ENCODE measurements at regions not wholly inside any gene's neighbourhood (a gene's known extent, or its start where the extent isn't known, plus 50 kb on each side); places are given as distances from the start of the nearest gene placed in this dataset.

- Histone ChIP-seq H2AFZ (ENCODE audit: low read depth) (no peak overlapping the region), H3K9me3 (no peaks in the 10 kb centered on the region), H3K4me2 (peak overlapping the region; percentile 35), H3K79me2 (ENCODE audit: insufficient read depth) (no peaks in the 10 kb centered on the region), H3K27ac (ENCODE audit: low read depth in 2 of 2, low read length in 1 of 2) (peak overlapping the region; percentile 86 to 92; a peak in 3 of 4 replicates), H3F3A (replicated peaks; ENCODE audit: insufficient read depth) (peaks cover 23% of the 10 kb centered on the region), H3K4me1 (ENCODE audit: control insufficient read depth in 1 of 2, insufficient read depth in 2 of 2, low read depth in 1 of 2, low read length in 1 of 2) (peaks cover 3 to 12% of the 10 kb centered on the region in 2 experiments; a peak in 3 of 4 replicates), H3K4me3 (ENCODE audit: low read depth in 2 of 2, low read length in 1 of 2) (no peak overlapping the region), H3K9ac (peak overlapping the region; percentile 49; the same call in 1 of the 2 replicates), H3K27me3 (ENCODE audit: insufficient read depth) (no peaks in the 10 kb centered on the region), H3K9me2 (no peaks in the 10 kb centered on the region), H4K20me1 (ENCODE audit: insufficient read depth) (no peaks in the 10 kb centered on the region), H3K36me3 (replicated peaks in 1 of 2; ENCODE audit: control insufficient read depth in 1 of 2, insufficient read depth in 2 of 2, low read length in 1 of 2) (no peaks in the 10 kb centered on the region)
- ChIA-PET POLR2A (no interaction called here), CTCF (interaction anchor here (0.6 to 0.8 kb wide), 2 partner anchors 190 to 231 kb away, joined by 3 to 4 read pairs; no protein-coding TSS in a partner anchor)
- DNase-seq: no peak
- TF ChIP-seq NFIC (IDR thresholded peaks at IDR 0.05; ENCODE audit: borderline replicate concordance) (peak; percentile 65), RCOR1 (IDR thresholded peaks at IDR 0.05; ENCODE audit: low read length) (0 out of 2 replicates have a peak, but pooled peaks have one; percentile 13), GATA2 (CRISPR knock-in tag; IDR thresholded peaks at IDR 0.05) (peak; percentile 49; the same call in 1 of the 2 replicates), GABPA (IDR thresholded peaks at IDR 0.05; ENCODE audit: low read depth) (no peak), SMC3 (IDR thresholded peaks at IDR 0.05; ENCODE audit: low read depth, low read length) (no peak), JUND (IDR thresholded peaks at IDR 0.05) (0 out of 2 replicates have a peak, but pooled peaks have one; percentile 18), MXI1 (IDR thresholded peaks at IDR 0.05; ENCODE audit: low read depth, low read length) (no peak)
- TF ChIP-seq, protein P1, sequence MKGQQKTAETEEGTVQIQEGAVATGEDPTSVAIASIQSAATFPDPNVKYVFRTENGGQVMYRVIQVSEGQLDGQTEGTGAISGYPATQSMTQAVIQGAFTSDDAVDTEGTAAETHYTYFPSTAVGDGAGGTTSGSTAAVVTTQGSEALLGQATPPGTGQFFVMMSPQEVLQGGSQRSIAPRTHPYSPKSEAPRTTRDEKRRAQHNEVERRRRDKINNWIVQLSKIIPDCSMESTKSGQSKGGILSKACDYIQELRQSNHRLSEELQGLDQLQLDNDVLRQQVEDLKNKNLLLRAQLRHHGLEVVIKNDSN (IDR thresholded peaks at IDR 0.05; ENCODE audit: borderline replicate concordance, low read depth): peak; percentile 21; the same call in 1 of the 2 replicates
- TF ChIP-seq, protein P2, sequence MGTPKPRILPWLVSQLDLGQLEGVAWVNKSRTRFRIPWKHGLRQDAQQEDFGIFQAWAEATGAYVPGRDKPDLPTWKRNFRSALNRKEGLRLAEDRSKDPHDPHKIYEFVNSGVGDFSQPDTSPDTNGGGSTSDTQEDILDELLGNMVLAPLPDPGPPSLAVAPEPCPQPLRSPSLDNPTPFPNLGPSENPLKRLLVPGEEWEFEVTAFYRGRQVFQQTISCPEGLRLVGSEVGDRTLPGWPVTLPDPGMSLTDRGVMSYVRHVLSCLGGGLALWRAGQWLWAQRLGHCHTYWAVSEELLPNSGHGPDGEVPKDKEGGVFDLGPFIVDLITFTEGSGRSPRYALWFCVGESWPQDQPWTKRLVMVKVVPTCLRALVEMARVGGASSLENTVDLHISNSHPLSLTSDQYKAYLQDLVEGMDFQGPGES (IDR thresholded peaks at IDR 0.05; ENCODE audit: low read depth, low read length): no peak
- TF ChIP-seq, protein P3, sequence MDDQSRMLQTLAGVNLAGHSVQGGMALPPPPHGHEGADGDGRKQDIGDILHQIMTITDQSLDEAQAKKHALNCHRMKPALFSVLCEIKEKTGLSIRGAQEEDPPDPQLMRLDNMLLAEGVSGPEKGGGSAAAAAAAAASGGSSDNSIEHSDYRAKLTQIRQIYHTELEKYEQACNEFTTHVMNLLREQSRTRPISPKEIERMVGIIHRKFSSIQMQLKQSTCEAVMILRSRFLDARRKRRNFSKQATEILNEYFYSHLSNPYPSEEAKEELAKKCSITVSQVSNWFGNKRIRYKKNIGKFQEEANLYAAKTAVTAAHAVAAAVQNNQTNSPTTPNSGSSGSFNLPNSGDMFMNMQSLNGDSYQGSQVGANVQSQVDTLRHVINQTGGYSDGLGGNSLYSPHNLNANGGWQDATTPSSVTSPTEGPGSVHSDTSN (IDR thresholded peaks at IDR 0.05): peak; percentile 23; the same call in 1 of the 2 replicates
- 53% methylated on average over 3 of the region's 3 CpGs for WGBS (ENCODE audit: low lambda C conversion rate)
These were observed 234.0 kb upstream of the SLIT2 start for GRCh38 chr4:20017777-20018115.

DNA sequence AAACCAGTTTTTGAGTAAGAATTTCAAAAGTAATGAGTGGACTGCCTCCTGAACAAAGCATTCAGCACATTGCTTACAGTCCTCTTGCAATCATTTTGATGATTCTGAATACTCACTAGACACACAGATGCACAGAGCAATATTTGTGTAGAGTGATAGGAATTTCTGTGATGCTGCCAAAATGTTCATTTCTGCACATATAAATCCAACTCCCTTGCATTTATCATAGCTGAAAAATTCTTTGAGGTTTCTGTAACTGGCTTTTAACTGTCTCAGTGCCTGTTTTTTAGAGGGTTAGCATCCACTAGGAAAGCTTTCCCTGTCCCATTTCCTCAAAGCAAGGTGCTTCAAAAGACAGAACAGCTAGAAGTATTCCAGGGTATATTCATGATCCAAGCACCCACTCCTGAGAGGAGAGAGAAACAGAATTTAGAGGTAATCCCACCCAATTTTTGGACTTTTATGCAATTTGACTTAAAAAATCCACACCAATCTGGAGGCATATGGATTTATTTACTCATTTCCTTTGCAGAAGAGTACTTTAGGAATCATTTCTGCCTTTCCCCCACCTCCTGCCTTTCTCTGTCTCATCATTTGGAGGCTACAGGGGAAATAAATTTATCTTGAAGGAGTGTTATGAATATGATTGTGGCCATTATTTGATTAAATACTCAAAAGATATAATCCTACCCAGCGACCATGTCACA lies 234.5 kb upstream of the SLIT2 start:
- peak overlapping the region; percentile 49; the same call in 1 of the 2 replicates for H3K9ac ChIP-seq
- CTCF ChIA-PET: interaction anchor here (0.6 kb wide), 1 partner anchor 190 kb away, joined by 3 read pairs; no protein-coding TSS in a partner anchor
- TF ChIP-seq, protein P4, sequence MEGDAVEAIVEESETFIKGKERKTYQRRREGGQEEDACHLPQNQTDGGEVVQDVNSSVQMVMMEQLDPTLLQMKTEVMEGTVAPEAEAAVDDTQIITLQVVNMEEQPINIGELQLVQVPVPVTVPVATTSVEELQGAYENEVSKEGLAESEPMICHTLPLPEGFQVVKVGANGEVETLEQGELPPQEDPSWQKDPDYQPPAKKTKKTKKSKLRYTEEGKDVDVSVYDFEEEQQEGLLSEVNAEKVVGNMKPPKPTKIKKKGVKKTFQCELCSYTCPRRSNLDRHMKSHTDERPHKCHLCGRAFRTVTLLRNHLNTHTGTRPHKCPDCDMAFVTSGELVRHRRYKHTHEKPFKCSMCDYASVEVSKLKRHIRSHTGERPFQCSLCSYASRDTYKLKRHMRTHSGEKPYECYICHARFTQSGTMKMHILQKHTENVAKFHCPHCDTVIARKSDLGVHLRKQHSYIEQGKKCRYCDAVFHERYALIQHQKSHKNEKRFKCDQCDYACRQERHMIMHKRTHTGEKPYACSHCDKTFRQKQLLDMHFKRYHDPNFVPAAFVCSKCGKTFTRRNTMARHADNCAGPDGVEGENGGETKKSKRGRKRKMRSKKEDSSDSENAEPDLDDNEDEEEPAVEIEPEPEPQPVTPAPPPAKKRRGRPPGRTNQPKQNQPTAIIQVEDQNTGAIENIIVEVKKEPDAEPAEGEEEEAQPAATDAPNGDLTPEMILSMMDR (IDR thresholded peaks at IDR 0.05): no peak
- no peak for TF ChIP-seq EZH2phosphoT487 (IDR thresholded peaks at IDR 0.05; ENCODE audit: borderline replicate concordance, low read depth)
- peak; percentile 44 to 92; a peak in 3 of 4 replicates for TF ChIP-seq EP300 (IDR thresholded peaks at IDR 0.05; ENCODE audit: borderline replicate concordance in 1 of 2, low read depth in 1 of 2, low read length in 1 of 2)
- TF ChIP-seq FOXM1 (IDR thresholded peaks at IDR 0.05; ENCODE audit: low read depth): peak; percentile 36; the same call in 1 of the 2 replicates
- TF ChIP-seq RCOR1 (IDR thresholded peaks at IDR 0.05; ENCODE audit: low read length): no peak
- no peak for TF ChIP-seq YY1 (IDR thresholded peaks at IDR 0.05; ENCODE audit: low read depth)
- TF ChIP-seq, protein P1 (IDR thresholded peaks at IDR 0.05; ENCODE audit: borderline replicate concordance, low read depth): no peak
- TF ChIP-seq CHD2 (IDR thresholded peaks at IDR 0.05; ENCODE audit: low read length, partially characterized antibody): no peak
- no peak for TF ChIP-seq GATA2 (CRISPR knock-in tag; IDR thresholded peaks at IDR 0.05)
- TF ChIP-seq TAF1 (IDR thresholded peaks at IDR 0.05; ENCODE audit: borderline replicate concordance, low read depth, low read length): no peak
- no peak for TF ChIP-seq MEF2A (IDR thresholded peaks at IDR 0.05; ENCODE audit: borderline replicate concordance, low read depth)
- TF ChIP-seq USF2 (IDR thresholded peaks at IDR 0.05; ENCODE audit: borderline replicate concordance, low read depth, low read length): no peak

More for the DNA sequence above, 234.5 kb upstream of the SLIT2 start:
- no peaks in the 10 kb centered on the region for H3K9me3 ChIP-seq
- H3K79me2 ChIP-seq (ENCODE audit: insufficient read depth): no peaks in the 10 kb centered on the region
- peak overlapping the region; percentile 35 for H3K4me2 ChIP-seq
- H3K9me2 ChIP-seq: no peaks in the 10 kb centered on the region
- peaks cover 3 to 12% of the 10 kb centered on the region in 2 experiments; a peak in 3 of 4 replicates for H3K4me1 ChIP-seq (ENCODE audit: control insufficient read depth in 1 of 2, insufficient read depth in 2 of 2, low read depth in 1 of 2, low read length in 1 of 2)
- no peak overlapping the region for H2AFZ ChIP-seq (ENCODE audit: low read depth)
- no peaks in the 10 kb centered on the region for H3K36me3 ChIP-seq (replicated peaks in 1 of 2; ENCODE audit: control insufficient read depth in 1 of 2, insufficient read depth in 2 of 2, low read length in 1 of 2)
- POLR2A ChIA-PET: no interaction called here
- DNase-seq: peak; percentile 43
- H4K20me1 ChIP-seq (ENCODE audit: insufficient read depth): no peaks in the 10 kb centered on the region
- peak overlapping the region; percentile 86 to 92; a peak in 3 of 4 replicates for H3K27ac ChIP-seq (ENCODE audit: low read depth in 2 of 2, low read length in 1 of 2)
- WGBS (ENCODE audit: low lambda C conversion rate): 0% methylated on average over 1 of the region's 1 CpG
- no peak overlapping the region for H3K4me3 ChIP-seq (ENCODE audit: low read depth in 2 of 2, low read length in 1 of 2)
- H3K27me3 ChIP-seq (ENCODE audit: insufficient read depth): no peaks in the 10 kb centered on the region
- peaks cover 23% of the 10 kb centered on the region for H3F3A ChIP-seq (replicated peaks; ENCODE audit: insufficient read depth)

Measured in SK-N-SH (cell line).